ENCODE measurements at regions not wholly inside any gene's neighbourhood (a gene's known extent, or its start where the extent isn't known, plus 50 kb on each side); places are given as distances from the start of the nearest gene placed in this dataset.

DNA sequence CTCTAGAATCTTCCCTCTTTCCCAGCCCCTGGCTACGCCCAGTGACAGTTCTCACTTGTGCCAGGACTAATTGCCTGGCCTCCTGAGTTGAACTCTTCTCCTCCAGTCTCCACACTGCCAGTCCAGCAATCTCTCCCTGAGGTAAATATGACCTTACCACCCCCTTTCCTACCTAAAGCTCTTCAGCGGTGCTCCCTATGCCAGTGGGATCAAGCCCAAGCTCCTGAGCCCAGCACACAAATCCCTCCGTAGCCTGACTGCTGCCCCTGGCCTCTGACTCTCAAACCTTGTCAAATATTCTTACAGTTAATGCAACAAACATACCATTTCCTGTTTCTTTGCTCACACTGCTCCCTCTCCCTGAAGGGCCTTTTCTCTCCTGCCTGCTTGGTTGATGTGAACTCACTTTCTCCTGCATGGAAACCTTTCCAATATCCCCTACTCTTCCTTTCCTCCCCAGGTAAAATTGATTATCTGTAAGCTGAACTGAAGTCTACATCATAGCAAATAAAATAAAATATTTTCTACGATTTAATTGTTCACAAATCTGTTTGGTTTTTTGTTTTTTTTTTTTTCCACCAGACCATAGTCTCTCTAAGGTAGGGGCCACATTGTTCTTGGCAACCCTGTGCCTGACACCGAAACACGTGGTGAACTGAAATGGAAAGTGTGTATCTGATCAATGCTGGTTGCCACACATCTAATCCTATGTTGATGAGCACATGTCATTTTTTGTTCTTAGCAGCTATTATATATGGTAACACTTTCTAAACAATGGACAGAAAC, 147.5 kb downstream of the SLC38A6 start:
- H3K4me1 Mint-ChIP-seq = peaks cover 14% of the 10 kb centered on the region
- peaks cover 6% of the 10 kb centered on the region for H3K27me3 Mint-ChIP-seq
- DNase-seq = no peak
- H3K4me3 Mint-ChIP-seq = no peak overlapping the region
- peak overlapping the region; percentile 45 for H3K27ac Mint-ChIP-seq
- ATAC-seq = no peak
- no peaks in the 10 kb centered on the region for H3K36me3 Mint-ChIP-seq
- CTCF ChIA-PET = no interaction called here
- H3K9me3 Mint-ChIP-seq (ENCODE audit: low read depth) = no peaks in the 10 kb centered on the region

DNA sequence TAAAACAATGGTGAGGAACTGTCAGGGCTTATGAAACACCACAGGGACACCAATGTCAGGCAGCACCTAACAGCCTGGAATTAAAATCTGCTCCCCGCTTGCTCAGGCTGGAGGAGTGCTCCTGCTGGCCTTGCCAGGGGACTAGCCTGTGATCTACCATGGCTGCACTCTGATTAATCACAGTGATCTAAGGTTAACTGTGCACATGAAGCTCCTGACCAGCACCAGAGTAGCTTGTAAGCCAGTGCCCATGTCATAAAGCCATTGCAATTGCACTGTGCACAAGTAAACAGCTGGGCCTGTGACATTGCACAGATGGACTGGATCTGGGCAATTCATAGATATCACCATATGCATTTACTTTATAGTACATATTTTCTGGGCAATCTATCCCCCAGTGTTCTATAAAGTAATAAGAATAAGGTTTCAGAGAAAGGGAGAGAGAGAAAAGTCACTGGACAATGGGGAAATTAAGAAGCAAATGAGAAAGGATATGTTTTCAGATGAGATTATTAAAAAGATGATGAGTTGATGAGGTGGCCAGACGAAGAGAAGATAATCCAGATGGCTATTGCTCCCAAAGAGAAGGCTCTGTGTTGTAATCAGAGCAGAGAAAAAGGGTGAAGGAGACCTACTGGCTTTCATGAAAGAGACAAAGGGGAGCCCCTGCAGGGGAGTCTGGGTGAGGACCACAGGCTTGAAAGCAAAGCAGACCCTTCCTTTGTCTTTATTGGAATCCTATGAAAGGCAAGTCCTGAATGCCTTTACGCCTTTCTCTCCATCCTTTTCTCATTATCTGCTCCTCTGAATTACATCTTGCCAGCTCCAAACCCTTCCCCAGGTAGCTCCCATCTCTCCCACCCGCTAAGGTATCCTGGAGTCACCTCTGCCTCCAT, 145.8 kb downstream of the SLC38A6 start:
- Mint-ChIP-seq H3K4me1 (peaks cover 14% of the 10 kb centered on the region), H3K36me3 (peaks cover 2% of the 10 kb centered on the region), H3K27ac (no peak overlapping the region), H3K27me3 (peaks cover 3% of the 10 kb centered on the region), H3K4me3 (no peak overlapping the region), H3K9me3 (ENCODE audit: low read depth) (no peaks in the 10 kb centered on the region)
- no peak for DNase-seq
- ATAC-seq = no peak
- CTCF ChIA-PET = no interaction called here

- no peaks in the 10 kb centered on the region for H3K9me3 Mint-ChIP-seq (ENCODE audit: low read depth)
- peaks cover 17% of the 10 kb centered on the region for H3K4me1 Mint-ChIP-seq
- peaks cover 3% of the 10 kb centered on the region for H3K27me3 Mint-ChIP-seq
- peak; percentile 16 for ATAC-seq
- H3K4me3 Mint-ChIP-seq = no peak overlapping the region
- H3K27ac Mint-ChIP-seq = no peak overlapping the region
- no peak for DNase-seq
- H3K36me3 Mint-ChIP-seq = peaks cover 3% of the 10 kb centered on the region
- CTCF ChIA-PET = no interaction called here
These were observed 145.0 kb downstream of the SLC38A6 start for GRCh38 chr14:61125867-61126572.

- H3K27me3 Mint-ChIP-seq = peaks cover 3% of the 10 kb centered on the region
These were observed 144.2 kb downstream of the SLC38A6 start for GRCh38 chr14:61125041-61125866.

GRCh38 chr14:61122862-61123261, 141.8 kb downstream of the SLC38A6 start:
- no peak for DNase-seq
- ATAC-seq = no peak
- Mint-ChIP-seq H3K4me1 (peaks cover 27% of the 10 kb centered on the region), H3K27me3 (peaks cover 5% of the 10 kb centered on the region), H3K4me3 (no peak overlapping the region), H3K9me3 (ENCODE audit: low read depth) (no peaks in the 10 kb centered on the region), H3K36me3 (peaks cover 11% of the 10 kb centered on the region), H3K27ac (no peak overlapping the region)
- CTCF ChIA-PET = no interaction called here

More at GRCh38 chr14:61125041-61125866, 144.2 kb downstream of the SLC38A6 start:
- CTCF ChIA-PET = no interaction called here
- DNase-seq (no peak), ATAC-seq (no peak)
- no peak overlapping the region for H3K4me3 Mint-ChIP-seq
- no peak overlapping the region for H3K27ac Mint-ChIP-seq
- H3K36me3 Mint-ChIP-seq = peaks cover 6% of the 10 kb centered on the region
- H3K9me3 Mint-ChIP-seq (ENCODE audit: low read depth) = no peaks in the 10 kb centered on the region
- H3K4me1 Mint-ChIP-seq = peaks cover 25% of the 10 kb centered on the region

DNA sequence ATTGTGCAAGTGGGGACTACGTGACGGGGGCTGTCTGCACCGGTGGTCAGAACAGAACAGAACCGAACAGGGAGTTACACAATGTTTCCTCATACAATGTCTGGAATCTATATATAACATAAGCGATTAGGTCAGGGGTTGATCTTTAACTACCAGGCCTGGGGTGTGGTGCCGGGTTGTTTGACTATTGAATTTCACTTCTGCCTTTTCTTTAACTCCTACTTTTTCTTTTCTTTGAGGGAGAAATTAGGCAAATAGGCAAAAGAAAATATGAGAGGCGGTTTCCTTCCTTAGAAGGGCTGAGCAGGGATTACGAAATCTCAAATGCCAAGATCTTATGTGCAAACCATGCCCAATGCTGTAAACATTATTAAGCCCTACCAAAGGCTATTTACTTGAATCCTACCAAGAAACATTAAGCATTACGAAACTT, 140.3 kb downstream of the SLC38A6 start:
- H3K4me3 Mint-ChIP-seq = no peak overlapping the region
- H3K4me1 Mint-ChIP-seq = peaks cover 24% of the 10 kb centered on the region
- DNase-seq (no peak), ATAC-seq (no peak)
- H3K27me3 Mint-ChIP-seq = peaks cover 2% of the 10 kb centered on the region
- H3K27ac Mint-ChIP-seq = peak overlapping the region; percentile 74
- CTCF ChIA-PET = no interaction called here
- peaks cover 11% of the 10 kb centered on the region for H3K36me3 Mint-ChIP-seq
- H3K9me3 Mint-ChIP-seq (ENCODE audit: low read depth) = peaks cover 2% of the 10 kb centered on the region

DNA sequence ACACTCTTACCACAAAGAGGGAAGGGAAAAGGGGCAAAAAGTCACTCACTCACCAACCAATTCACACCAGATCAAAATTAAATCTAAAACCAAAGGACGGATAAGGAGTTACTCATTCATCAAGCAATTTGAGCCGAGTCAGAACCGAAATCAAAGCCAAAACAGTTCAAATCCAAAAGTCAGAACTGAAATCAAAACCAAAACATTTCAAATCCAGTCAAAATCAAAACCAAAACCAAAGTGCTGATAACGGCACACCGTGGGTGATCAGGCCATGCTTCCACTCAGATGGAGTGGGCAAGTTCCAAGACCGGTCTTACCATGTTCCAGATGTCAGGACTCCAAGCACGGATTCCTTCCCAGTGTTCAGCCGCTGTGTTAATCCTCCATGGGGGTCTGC, 139.5 kb downstream of the SLC38A6 start:
- H3K9me3 Mint-ChIP-seq (ENCODE audit: low read depth) = peaks cover 2% of the 10 kb centered on the region
- H3K36me3 Mint-ChIP-seq = peaks cover 11% of the 10 kb centered on the region
- CTCF ChIA-PET = no interaction called here
- ATAC-seq = peak; percentile 67
- peak overlapping the region; percentile 61 for H3K4me3 Mint-ChIP-seq
- DNase-seq = peak; percentile 59
- H3K4me1 Mint-ChIP-seq = peaks cover 18% of the 10 kb centered on the region
- peaks cover 2% of the 10 kb centered on the region for H3K27me3 Mint-ChIP-seq
- H3K27ac Mint-ChIP-seq = peak overlapping the region; percentile 74

GRCh38 chr14:61119006-61119405, 138.0 kb downstream of the SLC38A6 start:
- CTCF ChIA-PET = no interaction called here
- H3K27me3 Mint-ChIP-seq = peaks cover 2% of the 10 kb centered on the region

DNA sequence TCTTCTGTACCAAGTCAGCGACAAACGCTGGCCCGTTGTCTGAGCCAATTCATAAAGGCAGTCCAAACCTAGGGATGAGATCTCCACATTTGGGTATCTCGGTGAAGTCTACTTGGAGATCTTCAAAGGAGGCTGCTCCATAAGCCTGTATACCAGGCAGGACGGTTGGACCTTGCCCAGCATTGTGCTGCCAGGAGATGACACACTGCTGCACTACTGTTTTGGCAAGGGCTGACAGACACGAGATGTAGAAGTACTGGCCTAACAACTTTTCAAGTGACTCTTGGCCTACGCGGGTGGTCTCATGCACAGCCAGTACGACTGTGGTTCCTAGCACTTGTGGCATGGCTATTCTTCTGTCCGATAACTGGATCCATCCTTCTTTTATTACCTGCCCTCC, 135.3 kb downstream of the SLC38A6 start:
- peaks cover 2% of the 10 kb centered on the region for H3K27me3 Mint-ChIP-seq
- CTCF ChIA-PET = no interaction called here

More at GRCh38 chr14:61119006-61119405, 138.0 kb downstream of the SLC38A6 start:
- H3K27ac Mint-ChIP-seq = no peak overlapping the region
- no peak for ATAC-seq
- peaks cover 18% of the 10 kb centered on the region for H3K4me1 Mint-ChIP-seq
- DNase-seq = no peak
- no peak overlapping the region for H3K4me3 Mint-ChIP-seq
- peaks cover 5% of the 10 kb centered on the region for H3K9me3 Mint-ChIP-seq (ENCODE audit: low read depth)
- peaks cover 15% of the 10 kb centered on the region for H3K36me3 Mint-ChIP-seq

DNA sequence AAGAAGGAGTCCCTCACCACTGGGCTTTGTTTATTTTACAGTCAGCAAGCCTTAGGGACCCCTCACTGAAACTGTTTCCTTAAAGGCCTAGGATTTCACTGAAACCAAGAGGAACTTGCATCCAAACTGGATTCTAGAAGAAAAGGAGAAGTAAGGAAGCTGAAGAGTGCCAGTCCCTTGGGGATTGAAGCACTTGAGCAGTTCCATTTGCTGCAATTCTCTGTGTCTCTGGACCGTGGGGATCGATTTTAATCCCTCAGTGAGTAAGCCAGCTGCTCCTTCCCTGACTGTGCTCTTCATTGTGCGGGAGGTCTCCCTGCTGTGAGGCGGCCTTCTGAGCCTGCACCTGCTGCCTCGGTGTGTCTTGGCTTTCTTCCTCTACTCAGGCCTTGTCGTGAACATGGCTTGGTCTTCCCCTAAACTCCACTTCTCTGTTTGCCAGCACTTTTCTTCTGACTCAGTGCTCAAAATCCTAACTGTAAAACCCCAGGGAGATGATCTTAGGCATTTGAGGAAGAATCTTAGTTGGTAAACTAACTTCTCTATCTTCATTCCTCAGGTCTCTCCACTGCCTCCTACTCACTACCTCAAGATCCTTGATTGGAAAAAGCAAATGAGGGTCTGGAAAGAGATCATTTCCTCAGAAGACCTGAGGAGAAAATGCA, 132.6 kb downstream of the SLC38A6 start:
- Mint-ChIP-seq H3K4me1 (peaks cover 2% of the 10 kb centered on the region), H3K4me3 (no peak overlapping the region)
- CTCF ChIA-PET = no interaction called here

More for the DNA sequence above, 135.3 kb downstream of the SLC38A6 start:
- Mint-ChIP-seq H3K9me3 (ENCODE audit: low read depth) (peaks cover 5% of the 10 kb centered on the region), H3K27ac (no peak overlapping the region), H3K4me1 (peaks cover 17% of the 10 kb centered on the region), H3K4me3 (no peak overlapping the region), H3K36me3 (peaks cover 13% of the 10 kb centered on the region)
- no peak for ATAC-seq
- DNase-seq = no peak

GRCh38 chr14:61112506-61112905, 131.5 kb downstream of the SLC38A6 start:
- Mint-ChIP-seq H3K9me3 (ENCODE audit: low read depth) (peaks cover 4% of the 10 kb centered on the region), H3K36me3 (peaks cover 3% of the 10 kb centered on the region), H3K4me1 (peaks cover 4% of the 10 kb centered on the region), H3K27me3 (peaks cover 3% of the 10 kb centered on the region), H3K27ac (no peak overlapping the region), H3K4me3 (no peak overlapping the region)
- no peak for ATAC-seq
- DNase-seq = no peak
- CTCF ChIA-PET = no interaction called here

More for the DNA sequence above, 132.6 kb downstream of the SLC38A6 start:
- Mint-ChIP-seq H3K27me3 (peaks cover 3% of the 10 kb centered on the region), H3K27ac (no peak overlapping the region), H3K36me3 (peaks cover 3% of the 10 kb centered on the region), H3K9me3 (ENCODE audit: low read depth) (peaks cover 5% of the 10 kb centered on the region)
- ATAC-seq (no peak), DNase-seq (no peak)

DNA sequence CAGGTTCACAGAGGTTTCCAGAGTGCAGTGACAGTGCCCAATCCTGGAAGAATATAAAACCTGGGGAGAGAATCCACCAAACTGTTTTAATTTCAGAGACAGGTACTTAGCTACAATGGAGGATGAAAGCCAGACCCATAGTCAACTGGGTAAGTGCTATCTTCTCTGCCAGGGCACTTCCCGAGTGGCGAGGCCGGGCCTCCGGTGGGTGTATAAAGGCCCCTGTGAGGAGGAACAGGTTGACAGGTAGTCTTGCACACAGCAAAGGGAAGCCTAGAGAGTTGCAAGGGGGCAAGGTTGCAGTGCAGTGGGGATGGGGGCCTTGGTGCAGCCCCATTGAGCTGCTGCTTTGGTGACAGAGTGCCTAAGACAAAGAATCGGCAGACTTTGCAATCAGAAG, 130.7 kb downstream of the SLC38A6 start:
- Mint-ChIP-seq H3K4me3 (no peak overlapping the region), H3K4me1 (peaks cover 4% of the 10 kb centered on the region), H3K27ac (no peak overlapping the region), H3K27me3 (peaks cover 3% of the 10 kb centered on the region), H3K9me3 (ENCODE audit: low read depth) (peaks cover 2% of the 10 kb centered on the region), H3K36me3 (peaks cover 3% of the 10 kb centered on the region)
- no peak for ATAC-seq
- no peak for DNase-seq
- CTCF ChIA-PET = no interaction called here
